Activated CD4-positive, alpha-beta T cell treated with anti-CD3 and anti-CD28 coated beads, Interleukin-2, amount 10 ng/mL, durations not matched to agents 7 days and 5 days (primary cell): ENCODE measurements at regions not wholly inside any gene's neighbourhood (a gene's known extent, or its start where the extent isn't known, plus 50 kb on each side); places are given as distances from the start of the nearest gene placed in this dataset.
A peak's percentile ranks its signal among the peaks of the same experiment; 100 is the strongest.

Source experiments
- CTCF ChIA-PET: fragments of 350-600 bp; sonication (Branson Sonifier 250); formaldehyde crosslinking; loops from one replicate; lab custom pipeline; 2021; ENCODE audit warnings: antibody characterized with exemption; lab: Charles Lee
- POLR2A ChIA-PET: fragments of 350-600 bp; sonication (Branson Sonifier 250); formaldehyde crosslinking; loops from one replicate; lab custom pipeline; 2021; ENCODE audit warnings: antibody characterized with exemption; lab: Charles Lee
- DNase-seq: peaks from one replicate; pipeline ENCODE4 v3.0.0-alpha.2; 2020
- H3K27ac Mint-ChIP-seq: one replicate; pipeline ENCODE4 v1.8.0; 2021; ENCODE audit warnings: mild to moderate bottlenecking, moderate library complexity, mixed read lengths
- H3K27me3 Mint-ChIP-seq: one replicate; pipeline ENCODE4 v1.8.0; 2021; ENCODE audit warnings: mixed read lengths
- H3K36me3 Mint-ChIP-seq: one replicate; pipeline ENCODE4 v1.8.0; 2021; ENCODE audit warnings: low read depth, mixed read lengths
- H3K4me1 Mint-ChIP-seq: one replicate; pipeline ENCODE4 v1.8.0; 2021; ENCODE audit warnings: mixed read lengths
- H3K4me3 Mint-ChIP-seq: one replicate; pipeline ENCODE4 v1.8.0; 2021; ENCODE audit warnings: mild to moderate bottlenecking, moderate library complexity, mixed read lengths
- H3K9me3 Mint-ChIP-seq: one replicate; pipeline ENCODE4 v1.8.0; 2021; ENCODE audit warnings: mixed read lengths

DNA sequence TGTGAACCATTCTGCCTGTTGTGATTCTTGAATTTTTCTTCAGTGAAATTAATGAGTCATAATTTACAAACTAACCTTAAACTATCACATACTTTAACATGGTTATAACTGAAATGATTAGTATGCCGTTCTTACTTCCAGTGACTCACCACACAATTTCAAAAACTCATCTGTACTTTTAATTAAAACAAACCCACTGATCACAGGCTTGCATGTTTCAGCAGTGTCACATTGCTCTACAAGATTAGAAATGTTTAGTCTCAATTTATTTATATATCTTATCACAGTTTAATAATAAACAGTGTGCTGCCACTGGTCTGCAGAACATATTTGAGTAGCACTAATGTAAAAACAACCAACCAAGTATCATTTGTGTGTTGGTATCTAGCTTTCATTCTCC, 2227.9 kb upstream of the PCDH20 start:
- Mint-ChIP-seq H3K27me3 (no peaks in the 10 kb centered on the region), H3K4me1 (no peaks in the 10 kb centered on the region), H3K9me3 (no peaks in the 10 kb centered on the region), H3K27ac (no peak overlapping the region), H3K36me3 (no peaks in the 10 kb centered on the region), H3K4me3 (no peak overlapping the region)
- POLR2A ChIA-PET = no interaction called here
- DNase-seq = no peak
- CTCF ChIA-PET = no interaction called here

GRCh38 chr13:63636316-63636993, 2220.8 kb upstream of the PCDH20 start:
- CTCF ChIA-PET = no interaction called here
- POLR2A ChIA-PET = no interaction called here
- DNase-seq = no peak
- Mint-ChIP-seq H3K9me3 (no peaks in the 10 kb centered on the region), H3K4me3 (peak overlapping the region; percentile 58), H3K27me3 (no peaks in the 10 kb centered on the region), H3K27ac (peak overlapping the region; percentile 71), H3K4me1 (peaks cover 2% of the 10 kb centered on the region), H3K36me3 (no peaks in the 10 kb centered on the region)

DNA sequence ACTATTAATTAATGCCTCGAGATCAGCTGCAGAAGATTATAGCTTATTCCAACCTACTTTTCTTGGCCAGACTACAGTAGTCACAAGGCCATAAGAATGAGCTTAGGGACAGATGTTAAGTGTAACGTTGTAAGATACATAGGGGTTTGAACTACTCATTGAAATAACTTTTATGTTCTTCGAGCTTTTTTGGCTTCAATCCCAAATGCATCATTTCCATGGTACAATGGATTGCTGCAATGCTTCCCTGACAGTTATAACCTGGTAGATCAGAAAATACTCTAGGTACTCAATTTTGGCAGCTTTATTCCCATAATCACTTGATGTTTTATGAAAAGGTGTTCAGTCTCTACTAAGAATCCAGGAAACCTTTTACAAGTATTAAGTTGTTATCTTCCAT, 2216.7 kb upstream of the PCDH20 start:
- peaks cover 5% of the 10 kb centered on the region for H3K9me3 Mint-ChIP-seq
- peaks cover 2% of the 10 kb centered on the region for H3K4me1 Mint-ChIP-seq
- no peak for DNase-seq
- H3K36me3 Mint-ChIP-seq = no peaks in the 10 kb centered on the region
- no peak overlapping the region for H3K27ac Mint-ChIP-seq
- no peaks in the 10 kb centered on the region for H3K27me3 Mint-ChIP-seq
- H3K4me3 Mint-ChIP-seq = no peak overlapping the region
- ChIA-PET CTCF (no interaction called here), POLR2A (no interaction called here)

DNA sequence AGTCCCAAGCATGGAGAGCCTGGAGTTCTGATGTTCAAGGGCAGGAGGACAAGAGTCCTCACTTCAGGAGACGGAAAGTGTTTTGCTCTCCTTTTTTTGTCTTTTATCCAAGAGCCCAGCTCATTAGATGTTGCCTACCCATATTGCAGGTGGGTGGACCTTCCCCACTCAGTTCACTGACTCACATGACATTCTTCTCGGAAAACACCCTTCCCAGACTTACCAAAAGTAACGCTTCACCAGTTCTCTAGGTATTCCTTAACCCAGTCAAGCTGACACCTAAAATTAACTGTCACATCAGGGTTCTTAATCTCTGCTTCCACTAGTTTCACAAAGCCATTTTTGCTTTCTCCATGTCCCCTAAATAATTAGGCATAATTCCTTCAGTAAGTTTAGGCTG, 2215.4 kb upstream of the PCDH20 start:
- peaks cover 2% of the 10 kb centered on the region for H3K4me1 Mint-ChIP-seq
- ChIA-PET POLR2A (no interaction called here), CTCF (no interaction called here)
- H3K4me3 Mint-ChIP-seq = no peak overlapping the region
- no peak for DNase-seq
- H3K27ac Mint-ChIP-seq = no peak overlapping the region
- no peaks in the 10 kb centered on the region for H3K36me3 Mint-ChIP-seq
- H3K27me3 Mint-ChIP-seq = no peaks in the 10 kb centered on the region
- peaks cover 5% of the 10 kb centered on the region for H3K9me3 Mint-ChIP-seq

- no peak for DNase-seq
- Mint-ChIP-seq H3K27ac (no peak overlapping the region), H3K9me3 (peaks cover 5% of the 10 kb centered on the region), H3K36me3 (no peaks in the 10 kb centered on the region), H3K4me3 (no peak overlapping the region), H3K27me3 (no peaks in the 10 kb centered on the region), H3K4me1 (no peaks in the 10 kb centered on the region)
- ChIA-PET CTCF (no interaction called here), POLR2A (no interaction called here)
Measured at GRCh38 chr13:63629591-63629990, 2213.9 kb upstream of the PCDH20 start.

DNA sequence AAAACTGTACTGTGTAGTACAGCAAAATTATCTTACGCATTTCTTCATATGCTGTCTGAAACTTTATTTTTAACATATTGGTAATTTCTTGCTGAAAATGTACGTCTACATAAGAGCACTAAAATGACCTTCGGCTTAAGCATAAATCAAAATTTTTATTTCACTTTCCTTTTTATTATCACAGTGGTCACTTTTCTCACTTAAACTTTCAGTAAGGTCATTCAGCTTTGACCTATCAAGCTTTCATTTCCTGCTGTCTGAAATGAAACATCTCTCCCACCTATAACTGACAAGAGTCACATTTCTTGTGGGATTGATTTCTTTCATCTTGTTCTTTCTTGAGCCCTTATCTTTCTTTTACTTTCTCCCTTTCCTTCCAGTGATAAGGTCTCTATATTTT, 2212.7 kb upstream of the PCDH20 start:
- Mint-ChIP-seq H3K27me3 (no peaks in the 10 kb centered on the region), H3K4me1 (no peaks in the 10 kb centered on the region), H3K36me3 (no peaks in the 10 kb centered on the region), H3K4me3 (no peak overlapping the region), H3K9me3 (peaks cover 5% of the 10 kb centered on the region), H3K27ac (no peak overlapping the region)
- ChIA-PET POLR2A (no interaction called here), CTCF (no interaction called here)
- DNase-seq = no peak

DNA sequence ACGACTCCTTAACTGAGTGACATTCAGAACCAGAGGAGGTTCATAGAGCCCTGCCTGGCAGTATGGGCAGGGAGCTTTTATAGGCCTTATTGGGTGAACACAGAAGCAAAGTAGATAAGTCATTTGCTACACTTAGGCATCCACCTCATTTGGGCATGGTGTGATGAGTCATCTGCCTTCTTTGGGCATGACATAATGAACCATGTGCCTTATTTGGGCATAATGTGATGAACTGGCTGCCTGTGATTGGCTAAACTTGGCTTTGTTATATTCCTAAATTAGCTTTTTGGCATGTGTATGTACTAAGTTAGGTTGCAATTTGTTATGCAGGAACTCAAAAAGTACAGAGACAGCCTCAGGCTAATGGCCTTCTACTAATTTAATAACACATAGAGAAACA, 2210.2 kb upstream of the PCDH20 start:
- H3K27me3 Mint-ChIP-seq = no peaks in the 10 kb centered on the region
- POLR2A ChIA-PET = no interaction called here
- H3K4me3 Mint-ChIP-seq = no peak overlapping the region
- DNase-seq = no peak
- CTCF ChIA-PET = no interaction called here
- peaks cover 5% of the 10 kb centered on the region for H3K9me3 Mint-ChIP-seq
- no peaks in the 10 kb centered on the region for H3K36me3 Mint-ChIP-seq
- no peak overlapping the region for H3K27ac Mint-ChIP-seq
- H3K4me1 Mint-ChIP-seq = no peaks in the 10 kb centered on the region

DNA sequence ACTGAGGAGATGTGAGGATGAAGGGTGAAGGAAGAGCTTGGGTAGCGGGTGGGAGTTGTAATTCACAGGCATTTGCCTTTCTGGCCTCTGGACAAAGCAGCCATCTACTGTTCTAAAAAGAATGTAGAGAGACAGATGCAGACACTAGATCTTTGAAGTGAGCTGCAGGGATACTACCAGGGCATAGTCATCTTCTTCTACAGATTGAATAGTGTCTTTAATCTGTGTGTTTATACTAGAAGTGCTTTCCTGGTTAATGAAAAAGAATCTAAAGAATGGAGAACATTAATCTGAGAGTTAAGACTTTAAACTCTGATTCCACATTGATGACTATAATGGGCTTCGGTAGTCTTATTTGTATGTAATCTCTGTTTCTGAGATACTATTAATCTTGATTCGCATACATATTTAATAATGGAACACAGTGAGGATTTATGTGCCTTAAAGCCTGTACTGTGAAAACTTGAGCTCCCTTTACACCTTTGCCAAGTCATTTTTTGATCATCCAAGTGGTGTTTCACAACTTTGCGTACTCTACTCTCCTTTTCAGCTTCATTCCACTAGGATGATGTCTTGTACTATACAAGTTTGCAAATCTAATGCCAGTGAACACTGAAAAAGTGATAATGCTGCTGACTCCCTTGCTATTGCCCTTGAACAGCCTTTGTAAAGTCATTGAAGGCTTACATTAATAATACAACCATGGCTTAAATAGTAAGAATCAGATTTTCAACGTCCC, 2199.4 kb upstream of the PCDH20 start:
- POLR2A ChIA-PET = no interaction called here
- H3K9me3 Mint-ChIP-seq = peaks cover 3% of the 10 kb centered on the region
- H3K27me3 Mint-ChIP-seq = no peaks in the 10 kb centered on the region
- no peaks in the 10 kb centered on the region for H3K36me3 Mint-ChIP-seq
- no peaks in the 10 kb centered on the region for H3K4me1 Mint-ChIP-seq
- DNase-seq = no peak
- no peak overlapping the region for H3K27ac Mint-ChIP-seq
- H3K4me3 Mint-ChIP-seq = no peak overlapping the region
- CTCF ChIA-PET = no interaction called here

GRCh38 chr13:63607153-63607552, 2191.5 kb upstream of the PCDH20 start:
- no peak for DNase-seq
- H3K9me3 Mint-ChIP-seq = peaks cover 25% of the 10 kb centered on the region
- no peaks in the 10 kb centered on the region for H3K4me1 Mint-ChIP-seq
- ChIA-PET POLR2A (no interaction called here), CTCF (no interaction called here)
- H3K27me3 Mint-ChIP-seq = no peaks in the 10 kb centered on the region
- no peak overlapping the region for H3K4me3 Mint-ChIP-seq
- no peaks in the 10 kb centered on the region for H3K36me3 Mint-ChIP-seq
- H3K27ac Mint-ChIP-seq = no peak overlapping the region

DNA sequence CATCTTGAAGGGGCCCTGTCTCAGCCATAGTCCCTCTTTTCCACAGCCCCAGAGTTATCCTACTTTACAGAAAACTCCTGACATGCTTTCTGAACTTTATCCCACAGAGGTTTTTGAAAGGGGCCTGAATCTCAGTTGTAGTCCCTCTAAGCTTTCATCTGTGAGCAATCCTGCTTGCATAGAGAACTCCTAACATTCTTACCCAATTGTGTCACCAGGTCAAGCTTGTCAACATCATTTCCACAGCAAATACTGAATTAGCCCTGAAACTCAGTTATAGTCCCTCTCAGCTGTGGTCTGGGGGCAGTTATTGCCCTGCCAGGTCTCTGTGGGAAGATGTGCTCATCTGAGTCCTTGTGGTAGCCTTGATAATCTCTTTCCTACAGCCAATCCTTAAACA, 2190.3 kb upstream of the PCDH20 start:
- CTCF ChIA-PET = no interaction called here

GRCh38 chr13:63605403-63605802, 2189.8 kb upstream of the PCDH20 start:
- Mint-ChIP-seq H3K36me3 (no peaks in the 10 kb centered on the region), H3K9me3 (peaks cover 25% of the 10 kb centered on the region), H3K4me1 (no peaks in the 10 kb centered on the region), H3K27me3 (no peaks in the 10 kb centered on the region), H3K4me3 (no peak overlapping the region), H3K27ac (no peak overlapping the region)
- DNase-seq = no peak
- ChIA-PET POLR2A (no interaction called here), CTCF (no interaction called here)

More for the DNA sequence above, 2190.3 kb upstream of the PCDH20 start:
- Mint-ChIP-seq H3K36me3 (no peaks in the 10 kb centered on the region), H3K4me1 (no peaks in the 10 kb centered on the region), H3K9me3 (peaks cover 25% of the 10 kb centered on the region), H3K4me3 (no peak overlapping the region), H3K27me3 (no peaks in the 10 kb centered on the region), H3K27ac (no peak overlapping the region)
- POLR2A ChIA-PET = no interaction called here
- DNase-seq = no peak

DNA sequence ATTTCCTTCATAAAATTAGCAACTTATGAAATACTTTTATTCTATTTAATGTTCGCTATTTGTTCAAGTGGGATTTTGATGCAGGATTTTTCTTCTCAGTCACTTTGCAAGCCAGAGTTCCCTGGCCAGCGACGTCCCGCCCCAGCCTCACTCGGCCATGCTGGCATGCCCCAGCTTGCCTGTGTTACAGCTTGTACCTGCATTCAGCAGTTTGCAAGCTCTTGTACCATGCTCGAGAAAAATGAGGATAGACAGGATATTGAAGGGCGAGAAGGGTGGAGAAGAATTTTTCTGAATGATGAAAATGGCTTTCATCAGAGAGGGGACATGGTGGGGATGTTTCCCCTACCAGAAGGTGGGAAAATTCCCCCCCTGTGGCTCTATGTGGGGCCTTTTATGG, 2180.2 kb upstream of the PCDH20 start:
- CTCF ChIA-PET = no interaction called here
- Mint-ChIP-seq H3K27me3 (no peaks in the 10 kb centered on the region), H3K9me3 (peaks cover 2% of the 10 kb centered on the region)

GRCh38 chr13:63586467-63586866, 2170.8 kb upstream of the PCDH20 start:
- H3K4me3 Mint-ChIP-seq = no peak overlapping the region
- no peak overlapping the region for H3K27ac Mint-ChIP-seq
- ChIA-PET POLR2A (no interaction called here), CTCF (no interaction called here)
- no peaks in the 10 kb centered on the region for H3K4me1 Mint-ChIP-seq
- H3K27me3 Mint-ChIP-seq = no peaks in the 10 kb centered on the region
- peaks cover 13% of the 10 kb centered on the region for H3K9me3 Mint-ChIP-seq
- H3K36me3 Mint-ChIP-seq = no peaks in the 10 kb centered on the region
- DNase-seq = no peak

More for the DNA sequence above, 2180.2 kb upstream of the PCDH20 start:
- DNase-seq = no peak
- POLR2A ChIA-PET = no interaction called here
- H3K36me3 Mint-ChIP-seq = no peaks in the 10 kb centered on the region
- H3K4me3 Mint-ChIP-seq = no peak overlapping the region
- H3K4me1 Mint-ChIP-seq = no peaks in the 10 kb centered on the region
- no peak overlapping the region for H3K27ac Mint-ChIP-seq

GRCh38 chr13:63578796-63579195, 2163.1 kb upstream of the PCDH20 start:
- DNase-seq = no peak
- no peaks in the 10 kb centered on the region for H3K4me1 Mint-ChIP-seq
- POLR2A ChIA-PET = no interaction called here
- H3K27me3 Mint-ChIP-seq = no peaks in the 10 kb centered on the region
- no peak overlapping the region for H3K4me3 Mint-ChIP-seq
- H3K27ac Mint-ChIP-seq = no peak overlapping the region
- CTCF ChIA-PET = no interaction called here
- H3K9me3 Mint-ChIP-seq = peaks cover 10% of the 10 kb centered on the region
- no peaks in the 10 kb centered on the region for H3K36me3 Mint-ChIP-seq
